ENCODE measurements at regions not wholly inside any gene's neighbourhood (a gene's known extent, or its start where the extent isn't known, plus 50 kb on each side); places are given as distances from the start of the nearest gene placed in this dataset.
"Not testable (repeated sequence)": the region's sequence is repeated elsewhere in the genome, so short reads cannot be mapped to it uniquely, and the experiment has no call there.

DNA sequence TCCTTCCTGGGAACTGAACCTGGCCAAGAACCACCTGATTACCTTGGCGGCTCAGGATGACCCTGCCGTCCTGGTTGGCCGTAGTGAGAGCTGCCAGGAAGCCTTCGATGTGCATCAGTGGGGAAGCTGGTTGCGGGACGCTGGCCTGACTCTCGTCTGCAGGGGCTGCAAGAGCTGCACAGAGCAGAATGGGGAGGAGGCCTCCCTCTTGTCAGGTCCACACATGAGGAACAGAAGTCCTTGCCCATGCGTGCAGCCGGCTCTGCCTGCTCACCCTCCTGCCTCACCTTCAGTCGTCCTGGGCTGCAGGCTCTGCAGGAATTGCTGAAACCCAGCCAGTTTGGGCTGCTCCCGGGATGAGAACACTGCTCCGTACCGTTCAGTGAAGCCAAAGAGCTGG lies 182.3 kb downstream of the KLRB1 start:
- H3K9me3 ChIP-seq (ENCODE audit: low read depth, low read length); H3K27me3 ChIP-seq (ENCODE audit: insufficient read depth, low read length); H3K4me3 ChIP-seq (ENCODE audit: low read length); H3K4me1 ChIP-seq (ENCODE audit: insufficient read depth, low read length): not testable (repeated sequence)

DNA sequence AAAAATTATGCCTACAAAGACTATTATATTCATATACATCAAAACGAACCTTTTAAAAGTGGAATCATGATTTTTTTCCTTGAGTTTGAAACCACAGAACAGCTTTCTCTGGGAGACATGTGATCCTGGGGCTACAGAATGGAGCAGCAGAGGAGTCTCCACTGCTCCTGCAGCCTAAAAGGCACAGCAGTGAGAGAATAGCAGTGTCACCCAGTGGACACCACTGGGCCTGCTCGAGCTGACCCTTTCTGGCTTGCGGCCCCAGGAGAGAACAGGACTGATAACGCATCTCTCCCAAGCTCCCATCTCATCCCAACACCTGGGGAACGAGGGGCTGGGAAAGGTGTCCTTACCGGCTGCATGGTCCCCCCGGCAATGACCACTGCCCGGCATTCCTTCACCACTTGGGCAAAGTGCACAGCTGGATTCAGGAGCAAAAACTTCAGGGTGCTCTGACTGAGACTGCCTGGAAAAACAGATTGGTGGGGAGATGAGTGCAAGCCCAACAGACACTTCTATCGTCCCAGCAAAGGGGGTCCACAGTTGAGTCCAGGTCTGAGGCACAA lies 183.5 kb downstream of the KLRB1 start:
- H3K4me1 ChIP-seq (ENCODE audit: insufficient read depth, low read length); H3K9me3 ChIP-seq (ENCODE audit: low read depth, low read length); H3K4me3 ChIP-seq (ENCODE audit: low read length); H3K27me3 ChIP-seq (ENCODE audit: insufficient read depth, low read length): not testable (repeated sequence)

DNA sequence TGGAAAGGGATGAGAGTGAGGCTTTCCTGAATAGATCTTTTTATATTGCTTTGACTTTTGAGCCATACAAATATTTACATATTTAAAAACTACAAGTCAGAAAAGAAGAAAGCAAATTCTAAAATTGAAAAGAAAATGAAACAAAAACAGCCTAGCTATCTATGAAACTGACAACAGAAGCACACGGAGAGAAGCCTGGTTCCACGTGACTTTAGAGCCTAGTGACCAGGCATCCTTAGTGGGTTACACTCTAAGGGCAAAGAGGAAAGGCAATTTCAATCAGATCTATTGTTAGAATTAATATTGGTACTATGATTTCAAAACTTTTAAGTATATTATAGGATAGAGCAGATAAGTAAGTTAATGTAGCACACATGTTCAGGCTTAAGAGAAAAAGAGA lies 185.0 kb downstream of the KLRB1 start:
- not testable (repeated sequence) for H3K4me3 ChIP-seq (ENCODE audit: low read length); H3K9me3 ChIP-seq (ENCODE audit: low read depth, low read length); H3K4me1 ChIP-seq (ENCODE audit: insufficient read depth, low read length)

DNA sequence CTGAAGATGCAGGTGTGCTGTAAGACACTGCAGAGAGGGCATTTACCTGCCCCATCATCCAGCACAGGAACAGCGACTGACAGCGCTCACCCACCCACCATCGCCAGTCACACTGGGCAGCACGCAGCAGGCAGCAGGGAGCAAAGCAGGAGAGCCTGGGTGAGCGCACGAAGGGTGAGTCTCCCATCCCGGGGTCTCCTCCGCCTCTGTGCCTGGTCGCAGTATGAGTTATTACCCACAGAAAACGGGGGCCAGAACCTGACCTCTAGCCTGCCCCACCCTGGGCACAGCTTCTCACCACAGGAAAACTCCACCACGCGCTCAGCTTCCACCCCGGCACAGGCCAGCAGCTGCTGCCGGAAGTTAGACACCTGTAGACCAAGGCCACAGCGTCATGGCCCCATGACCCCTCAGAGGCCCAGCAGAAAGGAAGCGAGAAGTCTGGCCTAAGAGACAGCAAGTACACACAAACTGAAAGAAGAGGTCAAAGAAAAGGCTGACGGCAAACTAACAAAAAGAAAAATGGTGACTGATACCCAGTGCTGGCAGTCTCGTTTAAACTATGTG lies 186.1 kb downstream of the KLRB1 start:
- not testable (repeated sequence) for H3K4me3 ChIP-seq (ENCODE audit: low read length); H3K4me1 ChIP-seq (ENCODE audit: insufficient read depth, low read length); H3K9me3 ChIP-seq (ENCODE audit: low read depth, low read length)

More for the DNA sequence above, 185.0 kb downstream of the KLRB1 start:
- not testable (repeated sequence) for H3K27me3 ChIP-seq (ENCODE audit: insufficient read depth, low read length)

GRCh38 chr12:9420817-9421519 lies 186.7 kb downstream of the KLRB1 start:
- not testable (repeated sequence) for H3K9me3 ChIP-seq (ENCODE audit: low read depth, low read length); H3K4me1 ChIP-seq (ENCODE audit: insufficient read depth, low read length); H3K4me3 ChIP-seq (ENCODE audit: low read length); H3K27me3 ChIP-seq (ENCODE audit: insufficient read depth, low read length)

More for the DNA sequence above, 186.1 kb downstream of the KLRB1 start:
- H3K27me3 ChIP-seq (ENCODE audit: insufficient read depth, low read length) = not testable (repeated sequence)

DNA sequence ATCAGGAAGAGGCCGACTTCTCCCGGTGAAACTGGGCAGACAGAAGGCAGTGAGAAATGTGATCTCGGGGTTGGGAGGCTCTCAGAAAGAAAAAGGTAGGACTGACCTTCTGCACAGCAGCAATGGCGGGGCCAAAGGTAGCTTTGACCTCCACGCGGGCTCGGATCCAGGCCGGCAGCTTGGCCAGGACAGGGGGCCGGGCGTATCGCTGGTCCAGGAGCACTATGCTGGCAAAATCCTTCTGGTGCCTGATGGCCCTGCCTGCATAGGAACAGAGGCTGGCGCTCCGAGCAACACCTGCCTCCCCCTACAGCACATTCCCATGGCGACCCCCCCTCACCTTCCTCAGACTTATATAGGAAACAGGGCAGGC lies 189.1 kb downstream of the KLRB1 start:
- H3K4me1 ChIP-seq (ENCODE audit: insufficient read depth, low read length); H3K9me3 ChIP-seq (ENCODE audit: low read depth, low read length); H3K27me3 ChIP-seq (ENCODE audit: insufficient read depth, low read length); H3K4me3 ChIP-seq (ENCODE audit: low read length): not testable (repeated sequence)

DNA sequence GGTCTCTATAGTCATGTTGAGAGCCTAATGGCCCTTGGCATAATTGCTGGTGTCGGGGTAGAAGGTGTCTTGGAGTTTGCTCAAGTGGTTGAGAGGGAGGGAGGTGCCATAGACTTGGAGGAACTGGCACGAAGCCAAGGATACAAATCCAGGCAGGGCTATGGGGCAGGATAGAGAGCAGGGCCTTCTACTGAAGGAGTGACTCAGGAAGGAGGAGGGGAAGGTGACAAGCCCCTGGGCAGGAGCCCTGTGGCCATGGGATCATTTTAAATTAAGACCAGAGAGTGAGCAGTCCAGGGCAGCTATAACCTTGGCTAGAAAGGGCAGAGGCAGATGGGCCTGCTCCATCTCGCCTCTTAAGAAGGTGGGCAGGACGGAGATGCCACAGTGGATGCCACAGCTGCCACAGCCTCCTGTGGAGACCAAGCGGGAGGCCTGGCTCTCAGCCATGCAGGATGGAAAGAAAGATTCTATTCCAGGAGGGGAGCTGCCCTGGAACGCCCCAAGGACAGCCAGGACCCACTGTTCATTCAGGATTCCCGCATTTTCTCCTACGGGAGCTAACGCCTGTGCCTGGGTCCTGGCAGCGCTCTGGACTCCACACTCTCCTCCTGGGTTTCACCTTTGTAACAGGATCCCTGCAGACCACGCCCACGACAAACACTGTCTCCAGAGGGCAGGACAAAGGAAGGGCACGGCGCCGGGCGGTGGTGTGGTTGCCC lies 189.6 kb downstream of the KLRB1 start:
- H3K4me3 ChIP-seq (ENCODE audit: low read length); H3K9me3 ChIP-seq (ENCODE audit: low read depth, low read length); H3K4me1 ChIP-seq (ENCODE audit: insufficient read depth, low read length); H3K27me3 ChIP-seq (ENCODE audit: insufficient read depth, low read length): not testable (repeated sequence)

DNA sequence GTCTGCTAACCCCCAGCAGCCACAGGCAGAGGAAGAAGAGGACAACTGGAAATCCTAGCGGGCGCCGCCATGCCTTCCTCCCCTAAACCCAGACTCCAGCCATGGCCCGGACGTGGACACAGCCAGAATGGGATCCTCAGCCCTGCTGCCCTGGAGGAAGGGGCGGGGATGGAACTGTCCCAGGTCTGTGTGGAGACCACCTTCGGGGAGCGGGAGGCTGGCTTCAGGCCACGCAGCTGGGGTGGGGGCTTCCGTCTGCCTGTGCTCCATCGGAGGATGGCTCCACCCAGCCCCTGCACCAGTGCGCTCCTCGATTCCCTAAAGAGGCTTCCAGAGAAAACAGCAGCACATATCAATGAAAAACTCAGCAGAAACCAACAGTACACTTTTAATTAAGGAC lies 190.4 kb downstream of the KLRB1 start:
- not testable (repeated sequence) for H3K9me3 ChIP-seq (ENCODE audit: low read depth, low read length); H3K4me1 ChIP-seq (ENCODE audit: insufficient read depth, low read length); H3K27me3 ChIP-seq (ENCODE audit: insufficient read depth, low read length); H3K4me3 ChIP-seq (ENCODE audit: low read length)

DNA sequence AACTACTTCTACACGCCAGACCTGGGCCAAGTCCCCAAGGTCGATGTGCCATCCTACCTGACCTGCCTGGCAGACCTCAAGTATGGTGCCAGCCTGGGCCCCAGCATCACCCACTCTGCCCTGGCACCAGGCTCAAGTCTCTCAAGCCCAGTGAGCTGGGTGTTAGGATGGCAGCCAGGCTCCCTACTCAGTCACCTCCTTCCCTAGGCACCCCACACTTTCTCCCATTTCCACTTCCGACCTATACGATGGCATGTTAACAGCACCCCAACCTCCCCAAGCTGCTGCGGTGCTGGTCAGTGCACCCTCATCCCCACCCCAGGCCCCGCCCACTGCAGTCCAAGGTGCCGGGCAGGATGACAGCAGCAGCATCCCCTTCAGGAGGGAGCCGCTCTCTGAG lies 191.4 kb downstream of the KLRB1 start:
- not testable (repeated sequence) for H3K9me3 ChIP-seq (ENCODE audit: low read depth, low read length); H3K4me1 ChIP-seq (ENCODE audit: insufficient read depth, low read length); H3K27me3 ChIP-seq (ENCODE audit: insufficient read depth, low read length); H3K4me3 ChIP-seq (ENCODE audit: low read length)

- H3K9me3 ChIP-seq (ENCODE audit: low read depth, low read length); H3K4me3 ChIP-seq (ENCODE audit: low read length); H3K27me3 ChIP-seq (ENCODE audit: insufficient read depth, low read length); H3K4me1 ChIP-seq (ENCODE audit: insufficient read depth, low read length): not testable (repeated sequence)
Observed at GRCh38 chr12:9415898-9416297, 191.8 kb downstream of the KLRB1 start.

DNA sequence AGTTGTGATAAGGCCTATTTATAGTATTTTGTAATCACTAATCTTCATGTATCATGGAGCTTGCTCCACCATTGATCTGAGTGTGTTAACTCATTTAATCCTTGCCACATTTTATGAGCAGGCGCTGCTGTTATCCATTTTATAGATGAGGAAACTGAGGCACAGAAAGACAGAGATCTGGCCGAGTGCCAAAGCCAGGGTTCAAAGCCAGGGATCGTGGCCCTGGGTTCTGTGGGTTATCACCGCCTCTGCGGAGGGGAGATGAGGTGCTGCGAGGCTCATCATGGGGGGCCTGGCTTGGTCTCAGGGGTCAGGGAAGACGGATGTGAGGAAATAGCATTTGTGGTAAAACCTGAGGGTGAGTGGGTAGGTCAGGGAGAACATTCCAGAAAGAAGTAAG lies 193.9 kb downstream of the KLRB1 start:
- H3K4me3 ChIP-seq (ENCODE audit: low read length); H3K27me3 ChIP-seq (ENCODE audit: insufficient read depth, low read length); H3K9me3 ChIP-seq (ENCODE audit: low read depth, low read length); H3K4me1 ChIP-seq (ENCODE audit: insufficient read depth, low read length): not testable (repeated sequence)

DNA sequence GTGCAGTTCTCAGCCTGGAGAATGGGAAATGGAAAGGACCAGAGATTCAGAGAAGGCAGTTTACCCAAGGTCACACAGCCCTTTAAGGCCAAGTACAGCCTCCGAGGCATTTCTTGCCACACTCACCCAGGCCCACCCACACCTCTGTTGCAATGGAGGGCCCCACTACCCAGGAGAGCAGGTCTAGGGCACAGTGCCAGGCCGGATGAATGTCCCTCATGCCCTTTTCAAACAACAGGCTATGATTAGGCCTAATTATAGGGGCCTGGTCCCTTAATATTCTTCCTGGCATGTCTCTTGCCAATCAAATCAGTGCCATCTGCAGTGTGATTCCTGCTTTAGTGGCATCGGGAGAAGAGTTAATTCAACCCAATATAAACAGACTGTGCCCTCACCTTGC lies 195.3 kb downstream of the KLRB1 start:
- H3K4me1 ChIP-seq (ENCODE audit: insufficient read depth, low read length); H3K27me3 ChIP-seq (ENCODE audit: insufficient read depth, low read length); H3K4me3 ChIP-seq (ENCODE audit: low read length); H3K9me3 ChIP-seq (ENCODE audit: low read depth, low read length): not testable (repeated sequence)

DNA sequence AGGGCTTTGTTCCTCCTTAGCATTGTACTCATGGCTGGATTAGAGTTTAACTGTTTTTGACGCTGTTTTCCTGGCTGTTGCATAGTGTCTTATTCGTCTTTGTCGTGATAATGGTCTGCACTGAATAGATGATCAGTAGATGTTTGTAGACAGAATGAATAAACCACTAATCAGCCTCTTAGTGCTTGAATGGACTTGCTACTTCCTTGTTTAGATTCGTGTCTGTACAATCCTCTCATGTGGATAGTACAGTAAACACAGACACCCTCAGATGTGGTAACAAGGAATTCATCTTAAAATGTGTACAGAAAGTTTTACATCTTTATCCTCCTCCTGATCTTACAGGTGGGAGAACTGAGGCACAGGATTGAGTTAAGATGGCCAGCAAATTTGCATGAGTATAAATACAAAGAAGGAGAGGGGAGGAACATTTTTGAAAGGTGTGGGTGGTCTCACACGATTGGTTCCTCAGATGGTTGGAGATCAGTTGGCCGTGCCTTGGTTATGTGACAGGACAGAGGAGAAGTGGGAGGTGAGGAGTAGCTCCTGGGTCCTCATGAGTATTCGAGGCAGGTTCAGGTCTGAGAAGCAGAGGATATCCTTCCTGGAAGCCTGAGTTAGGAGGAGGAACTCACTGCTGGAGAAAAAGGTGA lies 196.0 kb downstream of the KLRB1 start:
- H3K9me3 ChIP-seq (ENCODE audit: low read depth, low read length); H3K4me3 ChIP-seq (ENCODE audit: low read length); H3K4me1 ChIP-seq (ENCODE audit: insufficient read depth, low read length); H3K27me3 ChIP-seq (ENCODE audit: insufficient read depth, low read length): not testable (repeated sequence)

DNA sequence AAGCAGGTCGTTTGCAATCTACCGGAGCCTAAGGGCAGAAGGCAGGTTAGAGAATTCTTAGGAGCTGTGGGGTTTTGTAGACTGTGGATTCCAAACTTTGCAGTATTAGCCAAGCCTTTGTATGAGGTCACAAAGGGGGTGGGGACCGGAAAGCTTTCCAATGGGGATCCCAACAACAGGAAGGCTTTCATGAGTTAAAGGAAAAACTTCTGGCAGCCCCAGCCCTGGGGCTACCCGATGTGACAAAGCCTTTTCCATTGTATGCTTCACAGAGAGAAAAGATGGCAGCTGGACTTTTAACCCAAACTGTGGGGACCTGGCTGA lies 199.2 kb upstream of the PZP start:
- H3K9me3 ChIP-seq (ENCODE audit: low read depth, low read length); H3K4me3 ChIP-seq (ENCODE audit: low read length); H3K27me3 ChIP-seq (ENCODE audit: insufficient read depth, low read length); H3K4me1 ChIP-seq (ENCODE audit: insufficient read depth, low read length): not testable (repeated sequence)

GRCh38 chr12:9406564-9407424 lies 198.6 kb upstream of the PZP start:
- Histone ChIP-seq H3K4me3 (ENCODE audit: low read length) (no peak overlapping the region), H3K9me3 (ENCODE audit: low read depth, low read length) (no peaks in the 10 kb centered on the region), H3K4me1 (ENCODE audit: insufficient read depth, low read length) (no peaks in the 10 kb centered on the region), H3K27me3 (ENCODE audit: insufficient read depth, low read length) (no peaks in the 10 kb centered on the region)

Measured in mononuclear cell (primary cell).